GM18909 (cell line): ENCODE measurements at regions not wholly inside any gene's neighbourhood (a gene's known extent, or its start where the extent isn't known, plus 50 kb on each side); places are given as distances from the start of the nearest gene placed in this dataset.

Source experiments
- ATAC-seq: cut with Tn5 transposase; IDR thresholded peaks from one replicate; pipeline ENCODE4 v1.9.1; 2021; ENCODE audit warnings: mild to moderate bottlenecking; ENCODE audit not compliant: unreplicated experiment, poor library complexity

GRCh38 chr21:24308183-24308582, 1299.1 kb downstream of the MRPL39 start:
- no peak for ATAC-seq

- ATAC-seq: no peak
Observed at GRCh38 chr21:24302400-24302799, 1304.9 kb downstream of the MRPL39 start.

GRCh38 chr21:24298040-24298439, 1309.2 kb downstream of the MRPL39 start:
- no peak for ATAC-seq

GRCh38 chr21:24294171-24294570, 1313.1 kb downstream of the MRPL39 start:
- no peak for ATAC-seq

- ATAC-seq: no peak
Observed at GRCh38 chr21:24290151-24290833, 1317.0 kb downstream of the MRPL39 start.

GRCh38 chr21:24289539-24289938, 1317.7 kb downstream of the MRPL39 start:
- ATAC-seq: no peak

- ATAC-seq: no peak
Observed at GRCh38 chr21:24280596-24280995, 1326.7 kb downstream of the MRPL39 start.

- ATAC-seq: no peak
Observed at GRCh38 chr21:24278711-24279110, 1328.6 kb downstream of the MRPL39 start.

- no peak for ATAC-seq
Observed at GRCh38 chr21:24276204-24276603, 1331.1 kb downstream of the MRPL39 start.

GRCh38 chr21:24275616-24276015, 1331.7 kb downstream of the MRPL39 start:
- no peak for ATAC-seq

GRCh38 chr21:24272521-24272938, 1334.8 kb downstream of the MRPL39 start:
- ATAC-seq: no peak

GRCh38 chr21:24265987-24266386, 1341.3 kb downstream of the MRPL39 start:
- no peak for ATAC-seq

- ATAC-seq: no peak
Observed at GRCh38 chr21:24260751-24261150, 1346.5 kb downstream of the MRPL39 start.

GRCh38 chr21:24259241-24259640, 1348.0 kb downstream of the MRPL39 start:
- no peak for ATAC-seq

- ATAC-seq: no peak
Observed at GRCh38 chr21:24255591-24255990, 1351.7 kb downstream of the MRPL39 start.

GRCh38 chr21:24225431-24225830, 1381.8 kb downstream of the MRPL39 start:
- no peak for ATAC-seq

- no peak for ATAC-seq
Observed at GRCh38 chr21:24224422-24224821, 1382.9 kb downstream of the MRPL39 start.

GRCh38 chr21:24223624-24224023, 1383.7 kb downstream of the MRPL39 start:
- no peak for ATAC-seq

- no peak for ATAC-seq
Observed at GRCh38 chr21:24222676-24223075, 1384.6 kb downstream of the MRPL39 start.

GRCh38 chr21:24220446-24220845, 1386.8 kb downstream of the MRPL39 start:
- ATAC-seq: no peak

GRCh38 chr21:24217151-24217550, 1390.1 kb downstream of the MRPL39 start:
- ATAC-seq: no peak

- ATAC-seq: no peak
Observed at GRCh38 chr21:24210130-24210529, 1397.2 kb downstream of the MRPL39 start.
